GM21447 (cell line): ENCODE measurements at regions not wholly inside any gene's neighbourhood (a gene's known extent, or its start where the extent isn't known, plus 50 kb on each side); places are given as distances from the start of the nearest gene placed in this dataset.
"Not testable (repeated sequence)": the region's sequence is repeated elsewhere in the genome, so short reads cannot be mapped to it uniquely, and the experiment has no call there.

Source experiments
- ATAC-seq: cut with Tn5 transposase; IDR thresholded peaks from one replicate; pipeline ENCODE4 v1.9.1; 2021; ENCODE audit not compliant: unreplicated experiment

- no peak for ATAC-seq
Observed at GRCh38 chr7:113331155-113331898, 213.0 kb upstream of the SMIM30 start.

GRCh38 chr7:113321201-113321600 is 202.8 kb upstream of the SMIM30 start:
- no peak for ATAC-seq

- no peak for ATAC-seq
Observed at GRCh38 chr7:113320419-113320818, 202.1 kb upstream of the SMIM30 start.

GRCh38 chr7:113314594-113314993 is 196.2 kb upstream of the SMIM30 start:
- ATAC-seq: no peak

GRCh38 chr7:113308399-113308798 is 190.0 kb upstream of the SMIM30 start:
- no peak for ATAC-seq

GRCh38 chr7:113307147-113307546 is 188.8 kb upstream of the SMIM30 start:
- no peak for ATAC-seq

GRCh38 chr7:113306302-113306701 is 187.9 kb upstream of the SMIM30 start:
- no peak for ATAC-seq

GRCh38 chr7:113304104-113304503 is 185.8 kb upstream of the SMIM30 start:
- no peak for ATAC-seq

- ATAC-seq: not testable (repeated sequence)
Observed at GRCh38 chr7:113303388-113303787, 185.0 kb upstream of the SMIM30 start.

- ATAC-seq: no peak
Observed at GRCh38 chr7:113301983-113302382, 183.6 kb upstream of the SMIM30 start.

- no peak for ATAC-seq
Observed at GRCh38 chr7:113301141-113301540, 182.8 kb upstream of the SMIM30 start.

- no peak for ATAC-seq
Observed at GRCh38 chr7:113299748-113300147, 181.4 kb upstream of the SMIM30 start.

GRCh38 chr7:113298501-113298900 is 180.1 kb upstream of the SMIM30 start:
- no peak for ATAC-seq

GRCh38 chr7:113294750-113295149 is 176.4 kb upstream of the SMIM30 start:
- ATAC-seq: no peak

- ATAC-seq: no peak
Observed at GRCh38 chr7:113292105-113292504, 173.8 kb upstream of the SMIM30 start.

- no peak for ATAC-seq
Observed at GRCh38 chr7:113291058-113291457, 172.7 kb upstream of the SMIM30 start.

GRCh38 chr7:113289140-113289740 is 170.9 kb upstream of the SMIM30 start:
- ATAC-seq: peak; percentile 64

GRCh38 chr7:113285411-113285810 is 167.1 kb upstream of the SMIM30 start:
- ATAC-seq: no peak

- no peak for ATAC-seq
Observed at GRCh38 chr7:113283861-113284260, 165.5 kb upstream of the SMIM30 start.

- no peak for ATAC-seq
Observed at GRCh38 chr7:113282875-113283274, 164.5 kb upstream of the SMIM30 start.

GRCh38 chr7:113281223-113281622 is 162.9 kb upstream of the SMIM30 start:
- no peak for ATAC-seq

- ATAC-seq: no peak
Observed at GRCh38 chr7:113279256-113279655, 160.9 kb upstream of the SMIM30 start.

- no peak for ATAC-seq
Observed at GRCh38 chr7:113270790-113271189, 152.4 kb upstream of the SMIM30 start.
